Cardiac fibroblast (primary cell): ENCODE measurements at regions not wholly inside any gene's neighbourhood (a gene's known extent, or its start where the extent isn't known, plus 50 kb on each side); places are given as distances from the start of the nearest gene placed in this dataset.
A peak's percentile ranks its signal among the peaks of the same experiment; 100 is the strongest.

Experiments used
- DNase-seq, 2 donors: peaks; one replicate each; pipeline versions ENCODE4 v3.0.0 to v3.0.0-alpha.2; 2010; ENCODE audit warnings: low read depth in 2 of 2
- H3K4me3 ChIP-seq, 2 donors: replicated peaks in 1 of 2; 1 replicate in 1 of 2; 2 replicates in 1 of 2; pipeline ENCODE4 v1.5.1; 2011; ENCODE audit warnings: low read depth in 2 of 2, low read length in 2 of 2, mild to moderate bottlenecking in 2 of 2, moderate library complexity in 1 of 2
- CTCF ChIP-seq: IDR thresholded peaks from one replicate; pipeline ENCODE4 v1.5.1; 2011; ENCODE audit warnings: low read depth, mild to moderate bottlenecking, low read length, inconsistent platforms

- no peak overlapping the region for H3K4me3 ChIP-seq
- no peak for TF ChIP-seq CTCF
- no peak for DNase-seq
Observed at GRCh38 chr2:122999821-123000220, 1025.3 kb upstream of the CNTNAP5 start.

GRCh38 chr2:123002660-123003248 is 1022.3 kb upstream of the CNTNAP5 start:
- DNase-seq = no peak
- TF ChIP-seq CTCF = no peak

GRCh38 chr2:123015186-123015585 is 1009.9 kb upstream of the CNTNAP5 start:
- no peak overlapping the region for H3K4me3 ChIP-seq
- no peak for DNase-seq
- TF ChIP-seq CTCF = no peak

More at GRCh38 chr2:123002660-123003248, 1022.3 kb upstream of the CNTNAP5 start:
- no peak overlapping the region for H3K4me3 ChIP-seq

GRCh38 chr2:123035541-123035940 is 989.5 kb upstream of the CNTNAP5 start:
- H3K4me3 ChIP-seq = no peak overlapping the region
- no peak for DNase-seq
- TF ChIP-seq CTCF = no peak

GRCh38 chr2:123036300-123036699 is 988.8 kb upstream of the CNTNAP5 start:
- TF ChIP-seq CTCF = no peak
- DNase-seq = no peak
- H3K4me3 ChIP-seq = no peak overlapping the region

- peak in 1 of 2 donors; percentile 56 for DNase-seq
- no peak for TF ChIP-seq CTCF
- H3K4me3 ChIP-seq = no peak overlapping the region
Observed at GRCh38 chr2:123040506-123040905, 984.6 kb upstream of the CNTNAP5 start.

GRCh38 chr2:123043458-123043857 is 981.6 kb upstream of the CNTNAP5 start:
- no peak overlapping the region for H3K4me3 ChIP-seq
- no peak for DNase-seq

More at GRCh38 chr2:123043458-123043857, 981.6 kb upstream of the CNTNAP5 start:
- no peak for TF ChIP-seq CTCF
